CD4-positive, CD25-positive, alpha-beta regulatory T cell (primary cell): ENCODE measurements at regions not wholly inside any gene's neighbourhood (a gene's known extent, or its start where the extent isn't known, plus 50 kb on each side); places are given as distances from the start of the nearest gene placed in this dataset.

Experiments
- ATAC-seq, 2 donors: fragments of 150-1000 bp; cut with Tn5 transposase; one replicate each; pipeline ENCODE4 v1.10.0; 2021; ENCODE audit warnings: low read depth in 2 of 2, moderate number of reproducible peaks in 2 of 2, moderate library complexity in 1 of 2
- DNase-seq, 3 donors: peaks; one replicate each; pipeline versions ENCODE4 v3.0.0 to v3.0.0-alpha.2; 2012 to 2022; ENCODE audit warnings: mixed read lengths in 1 of 3
- H3K27ac ChIP-seq: one replicate; pipeline ENCODE4 v1.7.0; 2013; ENCODE audit warnings: mild to moderate bottlenecking, low read length; ENCODE audit not compliant: insufficient read depth, poor library complexity, severe bottlenecking
- H3K27me3 ChIP-seq: one replicate; pipeline ENCODE4 v1.7.0; 2013; ENCODE audit warnings: low read length; ENCODE audit not compliant: control insufficient read depth, insufficient read depth
- H3K36me3 ChIP-seq: one replicate; pipeline ENCODE4 v1.7.0; 2013; ENCODE audit warnings: mild to moderate bottlenecking, low read length, moderate library complexity; ENCODE audit not compliant: control insufficient read depth, insufficient read depth
- H3K4me1 ChIP-seq: 2 replicates; pipeline ENCODE4 v1.7.0; 2013; ENCODE audit warnings: mild to moderate bottlenecking, low read length; ENCODE audit not compliant: insufficient read depth, control insufficient read depth, poor library complexity, severe bottlenecking
- H3K4me3 ChIP-seq: one replicate; pipeline ENCODE4 v1.7.0; 2013; ENCODE audit warnings: low read depth, mild to moderate bottlenecking, low read length, moderate library complexity
- H3K9me3 ChIP-seq, 2 experiments: 1 replicate in 1 of 2; 2 replicates in 1 of 2; pipeline ENCODE4 v1.7.0; 2013; ENCODE audit warnings: low read length in 2 of 2, mild to moderate bottlenecking in 1 of 2, moderate library complexity in 1 of 2; ENCODE audit not compliant: control insufficient read depth in 2 of 2
- H3K27ac Mint-ChIP-seq, 3 donors: one replicate each; pipeline ENCODE4 v1.8.0; 2020 to 2022; ENCODE audit warnings: mild to moderate bottlenecking in 3 of 3, mixed read lengths in 3 of 3, moderate library complexity in 2 of 3
- H3K27me3 Mint-ChIP-seq: one replicate; pipeline ENCODE4 v1.8.0; 2022; ENCODE audit warnings: mild to moderate bottlenecking, mixed read lengths
- H3K36me3 Mint-ChIP-seq: one replicate; pipeline ENCODE4 v1.8.0; 2020; ENCODE audit warnings: mixed read lengths
- H3K4me1 Mint-ChIP-seq, 4 donors: one replicate each; pipeline ENCODE4 v1.8.0; 2020 to 2022; ENCODE audit warnings: mixed read lengths in 4 of 4, mild to moderate bottlenecking in 1 of 4
- H3K4me3 Mint-ChIP-seq, 4 donors: one replicate each; pipeline ENCODE4 v1.8.0; 2020 to 2022; ENCODE audit warnings: mild to moderate bottlenecking in 4 of 4, mixed read lengths in 4 of 4, moderate library complexity in 3 of 4
- H3K9me3 Mint-ChIP-seq, 7 donors: one replicate each; pipeline ENCODE4 v1.8.0; 2020 to 2022; ENCODE audit warnings: mixed read lengths in 7 of 7, mild to moderate bottlenecking in 3 of 7, moderate library complexity in 2 of 7

DNA sequence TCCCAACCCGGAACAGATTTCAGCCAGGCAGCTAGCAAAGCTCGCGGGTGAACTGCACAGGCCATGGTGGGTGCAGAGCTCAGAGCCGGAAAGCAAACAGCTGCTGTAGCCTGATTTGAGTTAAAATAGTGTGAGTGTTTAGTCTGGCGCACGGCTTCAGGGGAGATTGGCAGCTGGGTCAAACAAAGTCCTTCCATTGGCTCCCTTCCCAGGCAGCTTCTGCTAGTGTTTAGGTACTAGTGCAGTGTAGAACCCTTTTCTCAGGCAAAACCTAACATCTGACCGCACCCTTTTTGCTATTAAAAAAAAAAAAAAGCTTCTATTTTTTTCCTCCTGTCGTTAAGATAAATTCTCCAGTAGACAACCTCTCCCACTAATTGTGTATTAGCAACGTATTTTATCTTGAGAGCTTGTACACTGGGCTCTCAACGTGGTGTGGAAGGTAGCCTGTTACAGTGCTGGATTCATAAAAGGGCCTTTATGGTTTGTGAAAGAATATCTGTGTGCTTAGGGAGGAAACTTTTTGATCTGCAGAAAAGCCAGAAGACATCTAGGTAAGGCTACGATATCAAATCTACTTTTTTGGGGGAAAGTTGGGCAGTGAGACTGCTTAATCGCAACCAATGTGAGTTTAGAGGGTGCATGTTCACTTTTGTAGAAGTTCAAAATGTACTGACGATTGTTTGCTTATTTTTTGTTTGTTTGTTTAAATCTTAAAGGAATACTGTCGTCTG is 689.6 kb downstream of the USP25 start:
- Histone ChIP-seq H3K27me3 (no peaks in the 10 kb centered on the region), H3K9me3 (no peaks in the 10 kb centered on the region), H3K27ac (no peak overlapping the region), H3K4me1 (no peaks in the 10 kb centered on the region), H3K4me3 (no peak overlapping the region), H3K36me3 (no peaks in the 10 kb centered on the region)
- peaks cover 0 to 12% (median 0%) of the 10 kb centered on the region in 7 donors for H3K9me3 Mint-ChIP-seq
- no peaks in the 10 kb centered on the region for H3K27me3 Mint-ChIP-seq
- no peak overlapping the region for H3K27ac Mint-ChIP-seq
- DNase-seq (no peak), ATAC-seq (no peak)
- no peak overlapping the region for H3K4me3 Mint-ChIP-seq
- H3K36me3 Mint-ChIP-seq: no peaks in the 10 kb centered on the region
- H3K4me1 Mint-ChIP-seq: no peaks in the 10 kb centered on the region

DNA sequence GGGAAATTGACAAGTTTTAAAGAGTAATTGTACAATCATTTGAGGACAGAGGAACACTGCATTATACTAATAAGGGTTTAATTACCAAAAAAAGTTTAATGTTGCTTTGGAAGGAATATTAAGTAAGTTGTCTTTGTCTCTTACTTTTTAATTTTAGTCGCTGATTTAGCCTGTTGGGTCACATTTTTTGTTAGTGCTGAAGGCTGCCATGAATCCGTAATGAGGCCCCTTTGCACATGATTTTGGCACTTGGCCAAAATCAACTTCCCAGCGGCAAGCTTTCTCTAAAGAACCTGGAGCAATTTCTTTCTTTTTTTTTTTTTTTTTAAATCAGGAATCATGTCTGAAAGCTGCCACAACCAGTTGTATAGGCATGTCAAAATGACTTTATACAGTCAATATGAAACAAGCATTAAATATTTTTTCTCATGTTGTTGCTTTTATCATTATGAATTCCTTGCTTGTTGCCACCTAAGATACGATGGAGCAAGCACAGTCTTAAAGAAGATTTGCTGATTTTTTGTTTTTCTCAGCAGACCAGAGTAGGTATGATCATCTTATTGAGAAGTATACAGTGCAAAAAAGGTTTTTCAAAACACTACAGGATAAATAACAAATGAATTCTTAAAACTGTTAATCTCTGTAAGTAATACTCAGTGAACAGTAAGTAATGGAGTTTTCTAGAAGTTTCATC is 690.4 kb downstream of the USP25 start:
- Mint-ChIP-seq H3K9me3 (peaks cover 0 to 12% (median 1%) of the 10 kb centered on the region in 7 donors), H3K27me3 (no peaks in the 10 kb centered on the region), H3K27ac (no peak overlapping the region), H3K36me3 (no peaks in the 10 kb centered on the region), H3K4me3 (no peak overlapping the region), H3K4me1 (no peaks in the 10 kb centered on the region)
- ATAC-seq (no peak), DNase-seq (no peak)
- H3K4me1 ChIP-seq: no peaks in the 10 kb centered on the region
- H3K27me3 ChIP-seq: no peaks in the 10 kb centered on the region
- H3K9me3 ChIP-seq: no peaks in the 10 kb centered on the region
- no peaks in the 10 kb centered on the region for H3K36me3 ChIP-seq
- no peak overlapping the region for H3K4me3 ChIP-seq
- H3K27ac ChIP-seq: no peak overlapping the region

DNA sequence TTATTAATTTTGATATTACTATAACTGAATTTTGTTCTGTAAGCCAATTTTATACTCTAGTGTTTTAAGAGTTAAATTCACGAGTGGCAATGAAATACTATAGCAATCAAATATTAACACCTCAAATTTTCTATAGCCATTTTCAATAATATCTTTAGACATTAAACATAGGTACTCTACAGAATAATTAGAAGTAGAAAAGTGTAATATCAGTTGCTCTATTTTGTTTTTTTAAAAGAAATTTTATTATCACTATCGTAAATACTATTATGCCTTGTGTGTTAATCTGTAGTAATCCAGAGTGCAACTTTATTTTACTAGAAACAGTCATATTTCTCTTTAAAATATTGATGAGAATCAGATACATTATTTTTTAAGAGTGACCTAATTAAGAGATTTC is 691.2 kb downstream of the USP25 start:
- Mint-ChIP-seq H3K36me3 (no peaks in the 10 kb centered on the region), H3K27ac (no peak overlapping the region), H3K9me3 (peaks cover 0 to 12% (median 1%) of the 10 kb centered on the region in 7 donors), H3K27me3 (no peaks in the 10 kb centered on the region), H3K4me3 (no peak overlapping the region), H3K4me1 (no peaks in the 10 kb centered on the region)
- Histone ChIP-seq H3K4me1 (no peaks in the 10 kb centered on the region), H3K27ac (no peak overlapping the region), H3K4me3 (no peak overlapping the region), H3K27me3 (no peaks in the 10 kb centered on the region), H3K9me3 (no peaks in the 10 kb centered on the region), H3K36me3 (no peaks in the 10 kb centered on the region)
- ATAC-seq: no peak
- no peak for DNase-seq

DNA sequence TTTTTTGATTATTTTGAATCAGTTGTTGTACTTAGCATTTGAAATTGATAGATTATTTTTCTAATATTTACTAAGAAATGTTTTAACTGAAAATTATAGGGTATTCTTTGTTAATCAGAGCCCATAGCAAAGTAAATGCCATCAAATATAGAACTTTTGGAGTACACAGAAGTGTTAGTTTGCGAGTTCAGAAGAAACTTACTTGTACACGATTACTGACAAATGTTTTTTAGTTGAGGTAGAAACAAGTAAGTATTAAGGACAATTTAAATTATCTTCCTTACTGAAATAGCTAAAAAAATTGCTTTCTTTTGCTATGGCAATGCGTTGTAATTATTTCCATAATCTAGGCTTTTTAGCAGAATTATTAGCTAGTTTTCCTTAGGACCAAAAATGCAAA is 692.2 kb downstream of the USP25 start:
- Mint-ChIP-seq H3K4me1 (no peaks in the 10 kb centered on the region), H3K36me3 (no peaks in the 10 kb centered on the region), H3K27ac (no peak overlapping the region), H3K9me3 (peaks cover 0 to 12% (median 0%) of the 10 kb centered on the region in 7 donors), H3K4me3 (no peak overlapping the region), H3K27me3 (no peaks in the 10 kb centered on the region)
- no peaks in the 10 kb centered on the region for H3K4me1 ChIP-seq
- no peaks in the 10 kb centered on the region for H3K27me3 ChIP-seq
- H3K9me3 ChIP-seq: no peaks in the 10 kb centered on the region
- no peak overlapping the region for H3K4me3 ChIP-seq
- ATAC-seq: no peak
- DNase-seq: no peak
- H3K36me3 ChIP-seq: no peaks in the 10 kb centered on the region
- no peak overlapping the region for H3K27ac ChIP-seq

DNA sequence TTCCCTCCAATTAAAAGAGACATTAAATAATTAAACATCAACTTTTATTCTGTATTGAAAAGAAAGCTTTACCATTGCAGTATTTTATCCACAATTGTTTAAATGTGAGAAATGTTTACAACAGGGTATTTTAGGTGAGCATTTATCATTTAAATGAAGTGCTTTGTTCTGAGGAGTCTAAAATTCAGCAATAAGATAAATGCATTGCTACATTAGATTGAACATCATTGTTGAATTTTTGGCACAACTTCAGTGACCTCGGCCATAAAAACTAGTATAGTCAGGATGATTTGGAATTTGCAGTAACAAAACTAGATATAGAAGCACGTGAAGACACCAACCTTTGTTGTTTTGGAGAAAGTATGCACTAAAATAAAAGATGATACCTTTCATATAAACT is 692.9 kb downstream of the USP25 start:
- H3K36me3 ChIP-seq: no peaks in the 10 kb centered on the region
- H3K9me3 ChIP-seq: no peaks in the 10 kb centered on the region
- Mint-ChIP-seq H3K36me3 (no peaks in the 10 kb centered on the region), H3K27me3 (no peaks in the 10 kb centered on the region), H3K4me1 (no peaks in the 10 kb centered on the region), H3K9me3 (peaks cover 0 to 8% (median 0%) of the 10 kb centered on the region in 7 donors), H3K27ac (no peak overlapping the region), H3K4me3 (no peak overlapping the region)
- no peaks in the 10 kb centered on the region for H3K4me1 ChIP-seq
- no peak overlapping the region for H3K4me3 ChIP-seq
- H3K27ac ChIP-seq: no peak overlapping the region
- no peak for DNase-seq
- no peak for ATAC-seq
- no peaks in the 10 kb centered on the region for H3K27me3 ChIP-seq

DNA sequence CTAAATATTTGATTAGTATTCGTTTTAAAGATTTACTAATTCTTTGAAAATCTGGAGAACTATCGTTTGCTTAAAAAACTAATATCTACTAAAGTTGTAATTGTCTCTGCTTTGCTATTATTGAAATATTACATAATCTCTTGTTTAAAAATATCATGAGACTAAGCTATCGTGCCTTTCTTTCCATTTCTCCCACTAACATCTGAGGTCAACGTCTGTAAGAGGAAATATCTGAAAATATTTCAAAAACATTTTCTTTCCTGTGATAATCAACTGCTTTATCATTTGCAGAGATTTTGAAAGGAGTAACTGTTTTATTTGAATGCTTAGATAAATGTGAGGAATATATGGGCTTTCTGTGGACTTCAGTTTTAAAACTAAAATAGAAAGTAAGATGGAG is 694.1 kb downstream of the USP25 start:
- no peak for ATAC-seq

DNA sequence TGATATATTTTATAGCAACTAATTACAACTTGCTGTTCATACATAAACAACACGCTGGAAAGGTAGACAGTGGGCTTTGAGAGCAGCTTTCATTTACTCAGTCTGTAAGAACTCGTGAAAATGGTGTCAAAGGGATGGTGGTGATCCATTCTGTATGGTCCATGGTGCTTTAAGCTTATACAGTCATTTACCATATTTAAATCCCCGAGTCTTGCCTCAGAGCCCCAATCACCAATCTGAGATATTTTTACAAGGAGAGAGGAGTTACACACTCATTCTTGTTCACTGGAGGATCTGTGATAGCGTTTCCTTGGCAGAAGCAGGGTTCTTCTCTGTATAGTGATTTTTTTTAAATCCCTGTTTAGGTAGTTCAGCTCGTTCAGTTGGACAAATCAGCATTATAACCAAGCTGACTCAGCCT is 694.6 kb downstream of the USP25 start:
- no peaks in the 10 kb centered on the region for H3K36me3 ChIP-seq
- DNase-seq (no peak), ATAC-seq (no peak)
- no peak overlapping the region for H3K27ac ChIP-seq
- H3K9me3 ChIP-seq: no peaks in the 10 kb centered on the region
- H3K4me1 ChIP-seq: no peaks in the 10 kb centered on the region
- H3K36me3 Mint-ChIP-seq: no peaks in the 10 kb centered on the region
- H3K27ac Mint-ChIP-seq: no peak overlapping the region
- no peaks in the 10 kb centered on the region for H3K4me1 Mint-ChIP-seq
- H3K27me3 Mint-ChIP-seq: no peaks in the 10 kb centered on the region
- H3K9me3 Mint-ChIP-seq: peaks cover 0 to 4% (median 0%) of the 10 kb centered on the region in 7 donors
- no peak overlapping the region for H3K4me3 Mint-ChIP-seq
- H3K4me3 ChIP-seq: no peak overlapping the region
- H3K27me3 ChIP-seq: no peaks in the 10 kb centered on the region

More for the DNA sequence above, 694.1 kb downstream of the USP25 start:
- H3K27ac Mint-ChIP-seq: no peak overlapping the region
- H3K36me3 Mint-ChIP-seq: no peaks in the 10 kb centered on the region
- Histone ChIP-seq H3K27me3 (no peaks in the 10 kb centered on the region), H3K36me3 (no peaks in the 10 kb centered on the region), H3K9me3 (no peaks in the 10 kb centered on the region), H3K4me3 (no peak overlapping the region), H3K4me1 (no peaks in the 10 kb centered on the region), H3K27ac (no peak overlapping the region)
- DNase-seq: no peak
- no peaks in the 10 kb centered on the region for H3K27me3 Mint-ChIP-seq
- no peaks in the 10 kb centered on the region for H3K4me1 Mint-ChIP-seq
- peaks cover 0 to 7% (median 0%) of the 10 kb centered on the region in 7 donors for H3K9me3 Mint-ChIP-seq
- no peak overlapping the region for H3K4me3 Mint-ChIP-seq

DNA sequence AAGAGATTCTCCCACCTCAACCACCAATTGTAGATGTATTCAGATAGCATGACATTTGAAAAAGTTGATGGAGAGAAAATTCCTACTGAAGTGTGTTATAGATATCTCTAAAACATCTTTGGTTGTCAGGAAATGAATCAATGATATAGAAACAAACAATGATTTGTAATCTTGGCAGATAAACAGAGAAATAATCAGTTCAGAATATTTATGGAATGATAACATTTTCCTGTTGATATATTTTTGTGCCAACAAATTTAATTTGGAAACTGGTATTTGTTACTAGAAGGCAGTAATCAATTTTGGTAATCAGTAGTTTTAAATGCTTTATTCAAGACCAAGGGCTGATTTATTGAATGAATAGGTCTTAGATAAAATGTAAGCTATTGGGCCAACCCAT is 695.6 kb downstream of the USP25 start:
- no peaks in the 10 kb centered on the region for H3K4me1 Mint-ChIP-seq
- Histone ChIP-seq H3K4me1 (no peaks in the 10 kb centered on the region), H3K9me3 (no peaks in the 10 kb centered on the region), H3K27ac (no peak overlapping the region), H3K4me3 (no peak overlapping the region), H3K36me3 (no peaks in the 10 kb centered on the region), H3K27me3 (no peaks in the 10 kb centered on the region)
- no peaks in the 10 kb centered on the region for H3K27me3 Mint-ChIP-seq
- H3K9me3 Mint-ChIP-seq: peaks cover 0 to 1% (median 0%) of the 10 kb centered on the region in 7 donors
- DNase-seq (no peak), ATAC-seq (no peak)
- no peak overlapping the region for H3K27ac Mint-ChIP-seq
- H3K4me3 Mint-ChIP-seq: no peak overlapping the region
- no peaks in the 10 kb centered on the region for H3K36me3 Mint-ChIP-seq
